ENCODE measurements at regions not wholly inside any gene's neighbourhood (a gene's known extent, or its start where the extent isn't known, plus 50 kb on each side); places are given as distances from the start of the nearest gene placed in this dataset.
"Not testable (repeated sequence)": the region's sequence is repeated elsewhere in the genome, so short reads cannot be mapped to it uniquely, and the experiment has no call there.

- in situ Hi-C loops (cut with MboI; ENCODE audit: low pct_unique_long_range_greater_than_20kb, low sequenced_read_pairs); DNase-seq: not testable (repeated sequence)
Observed at GRCh38 chr2:82175210-82175609, 1870.7 kb upstream of the LRRTM1 start.

DNA sequence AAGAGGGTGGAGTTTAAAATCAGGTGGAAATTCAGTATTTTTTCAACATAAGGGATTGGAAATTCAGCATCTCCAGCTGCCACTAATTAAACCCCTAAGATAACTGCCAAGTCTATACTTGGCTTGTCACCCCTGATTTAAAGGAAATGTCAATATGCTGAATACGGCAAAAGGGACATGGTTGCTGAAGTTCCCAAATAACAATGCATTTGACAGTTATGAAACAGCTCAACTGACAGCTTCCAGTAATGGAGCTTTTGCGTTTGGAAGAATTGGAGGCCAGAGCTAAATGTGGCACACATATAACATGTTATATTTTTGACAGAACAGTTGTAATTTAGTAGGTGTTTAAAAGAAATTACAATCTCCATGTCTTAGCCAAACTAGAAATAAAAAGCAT lies 1867.9 kb upstream of the LRRTM1 start:
- in situ Hi-C loops (cut with MboI; ENCODE audit: low pct_unique_long_range_greater_than_20kb, low sequenced_read_pairs): no loop called here
- no peak for DNase-seq

- no peak for DNase-seq
- in situ Hi-C loops (cut with MboI; ENCODE audit: low pct_unique_long_range_greater_than_20kb, low sequenced_read_pairs): no loop called here
Observed at GRCh38 chr2:82169379-82169778, 1864.8 kb upstream of the LRRTM1 start.

DNA sequence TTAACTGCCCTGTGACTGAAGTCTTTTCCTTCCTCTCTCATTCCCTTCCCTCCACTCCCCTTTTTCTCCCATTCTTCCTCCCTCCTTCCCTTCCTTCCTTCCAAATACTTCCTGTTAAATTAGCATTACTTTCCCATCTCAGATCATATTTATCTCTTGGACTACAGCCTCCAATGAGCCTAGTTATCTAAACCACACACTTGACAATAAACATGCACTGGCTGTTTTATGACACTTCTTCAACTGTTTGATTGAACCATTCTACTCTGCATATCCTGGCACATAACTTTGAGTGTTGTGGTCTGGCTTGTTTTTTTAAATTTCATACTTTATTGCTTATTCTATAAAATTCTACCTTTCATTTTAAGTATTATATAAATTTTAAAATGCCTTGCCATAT lies 1860.8 kb upstream of the LRRTM1 start:
- in situ Hi-C loops (cut with MboI; ENCODE audit: low pct_unique_long_range_greater_than_20kb, low sequenced_read_pairs): no loop called here
- no peak for DNase-seq

- in situ Hi-C loops (cut with MboI; ENCODE audit: low pct_unique_long_range_greater_than_20kb, low sequenced_read_pairs): no loop called here
- no peak for DNase-seq
Observed at GRCh38 chr2:82158150-82158549, 1853.6 kb upstream of the LRRTM1 start.

GRCh38 chr2:82155469-82155868 lies 1850.9 kb upstream of the LRRTM1 start:
- DNase-seq: no peak
- in situ Hi-C loops (cut with MboI; ENCODE audit: low pct_unique_long_range_greater_than_20kb, low sequenced_read_pairs): no loop called here

GRCh38 chr2:82143343-82143742 lies 1838.8 kb upstream of the LRRTM1 start:
- in situ Hi-C loops (cut with MboI; ENCODE audit: low pct_unique_long_range_greater_than_20kb, low sequenced_read_pairs): no loop called here
- DNase-seq: no peak

DNA sequence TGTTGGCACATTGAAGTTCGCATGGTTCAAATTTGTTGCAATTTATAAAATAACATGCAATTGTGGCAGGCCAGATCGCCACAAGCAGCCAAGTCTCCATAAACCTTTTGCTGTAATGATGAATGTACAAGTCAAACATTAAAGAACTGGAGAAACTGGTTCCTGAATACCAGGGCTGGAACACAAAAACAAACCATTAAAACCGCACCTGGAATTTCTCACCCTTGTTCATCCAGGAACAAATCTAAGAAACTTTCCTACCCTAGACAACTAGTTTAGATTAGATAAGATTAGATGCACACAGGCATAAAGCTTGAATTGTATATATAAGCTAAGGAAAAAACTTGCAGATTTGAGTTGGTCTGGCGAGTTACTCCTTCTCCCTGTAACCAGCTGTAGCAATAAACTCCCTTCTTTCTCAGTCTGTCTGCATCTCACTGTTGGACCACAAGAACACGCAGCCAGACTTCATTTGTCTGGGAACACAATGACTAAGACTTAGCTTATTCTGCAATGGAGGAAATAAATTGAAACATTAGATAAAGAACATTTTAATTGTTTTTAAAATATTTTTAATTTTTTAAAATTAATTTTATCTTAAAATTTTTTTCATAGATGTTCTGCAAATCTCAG lies 1835.5 kb upstream of the LRRTM1 start:
- in situ Hi-C loops (cut with MboI; ENCODE audit: low pct_unique_long_range_greater_than_20kb, low sequenced_read_pairs): no loop called here

GRCh38 chr2:82137441-82137840 lies 1832.9 kb upstream of the LRRTM1 start:
- in situ Hi-C loops (cut with MboI; ENCODE audit: low pct_unique_long_range_greater_than_20kb, low sequenced_read_pairs): no loop called here

More for the DNA sequence above, 1835.5 kb upstream of the LRRTM1 start:
- no peak for DNase-seq

DNA sequence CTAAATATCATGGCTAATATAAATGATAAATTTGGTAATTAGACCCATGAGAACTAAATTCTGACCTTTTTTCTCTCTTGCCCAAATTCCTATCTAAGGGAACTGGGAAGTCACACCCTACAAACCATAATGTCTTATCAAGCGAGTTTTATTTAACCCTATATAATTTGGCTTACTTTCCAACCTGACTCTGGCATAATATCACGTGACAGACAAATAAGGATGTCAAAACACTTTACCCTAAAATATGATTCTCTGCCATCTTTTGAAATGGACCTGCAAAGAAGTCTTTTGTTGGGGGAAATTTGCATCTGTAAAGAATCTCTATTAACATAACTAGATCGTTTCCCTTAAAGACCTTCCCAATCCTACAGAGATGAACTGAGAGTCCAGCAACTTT lies 1823.5 kb upstream of the LRRTM1 start:
- DNase-seq: no peak
- in situ Hi-C loops (cut with MboI; ENCODE audit: low pct_unique_long_range_greater_than_20kb, low sequenced_read_pairs): no loop called here

More at GRCh38 chr2:82137441-82137840, 1832.9 kb upstream of the LRRTM1 start:
- no peak for DNase-seq

DNA sequence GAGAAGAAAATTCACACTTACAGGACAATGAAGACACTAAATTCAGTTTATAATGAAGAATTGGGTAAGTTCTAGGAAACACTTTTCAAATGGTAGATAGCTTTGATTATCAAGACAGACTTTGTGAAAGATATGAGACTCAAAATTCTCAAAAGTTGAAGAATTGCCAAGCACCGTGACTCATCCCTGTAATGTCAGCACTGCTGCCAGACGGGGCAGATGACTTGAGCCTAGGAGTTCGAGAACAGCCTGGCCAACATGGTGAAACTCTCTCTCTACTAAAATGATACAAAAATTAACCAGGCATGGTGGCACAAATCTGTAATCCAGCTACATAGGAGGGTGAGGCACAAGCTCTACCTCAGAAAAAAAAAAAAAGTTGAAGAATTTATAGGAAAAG lies 1820.1 kb upstream of the LRRTM1 start:
- DNase-seq: no peak

DNA sequence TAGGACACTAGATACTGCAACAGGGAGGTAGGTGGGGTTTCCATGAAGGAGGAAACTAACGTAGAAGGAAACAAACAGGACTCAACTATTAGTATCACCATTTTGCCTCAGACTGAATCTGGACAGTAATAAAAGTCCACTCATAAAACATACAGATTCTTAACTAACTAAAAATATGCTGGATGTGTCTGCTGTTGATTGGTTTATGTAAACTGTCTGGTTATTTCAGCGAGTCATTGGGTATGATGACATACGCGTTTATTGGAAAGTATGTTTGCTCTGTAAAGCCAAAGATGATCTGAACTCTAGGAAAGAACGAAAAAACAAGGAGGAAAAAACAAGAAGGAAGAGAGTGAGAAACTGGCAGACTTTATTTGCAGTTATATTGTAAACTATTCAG lies 1816.1 kb upstream of the LRRTM1 start:
- in situ Hi-C loops (cut with MboI; ENCODE audit: low pct_unique_long_range_greater_than_20kb, low sequenced_read_pairs): no loop called here
- no peak for DNase-seq

More for the DNA sequence above, 1820.1 kb upstream of the LRRTM1 start:
- in situ Hi-C loops (cut with MboI; ENCODE audit: low pct_unique_long_range_greater_than_20kb, low sequenced_read_pairs): no loop called here

GRCh38 chr2:82120115-82120514 lies 1815.6 kb upstream of the LRRTM1 start:
- in situ Hi-C loops (cut with MboI; ENCODE audit: low pct_unique_long_range_greater_than_20kb, low sequenced_read_pairs): no loop called here
- DNase-seq: no peak

GRCh38 chr2:82109418-82109817 lies 1804.9 kb upstream of the LRRTM1 start:
- in situ Hi-C loops (cut with MboI; ENCODE audit: low pct_unique_long_range_greater_than_20kb, low sequenced_read_pairs): no loop called here
- no peak for DNase-seq

DNA sequence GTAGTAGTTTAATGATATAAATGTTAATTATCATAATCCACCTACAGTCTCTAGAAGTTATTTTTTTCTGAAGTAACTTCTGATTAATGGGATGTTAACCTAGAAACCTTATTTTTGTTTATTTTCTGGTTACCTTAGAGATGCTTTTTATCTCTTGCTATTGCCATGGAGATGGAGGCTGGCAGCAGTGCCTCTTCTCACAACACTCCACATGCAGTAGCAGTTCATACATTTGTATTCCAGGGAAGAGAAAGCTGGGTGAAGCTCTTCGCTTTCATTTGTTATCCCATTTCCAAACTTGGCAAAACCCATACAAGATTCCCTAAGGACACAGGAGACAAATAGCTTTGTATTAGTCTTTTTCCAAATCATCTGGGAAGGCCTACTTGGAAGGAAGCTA lies 1794.1 kb upstream of the LRRTM1 start:
- DNase-seq: no peak
- in situ Hi-C loops (cut with MboI; ENCODE audit: low pct_unique_long_range_greater_than_20kb, low sequenced_read_pairs): no loop called here

GRCh38 chr2:82089518-82089917 lies 1785.0 kb upstream of the LRRTM1 start:
- in situ Hi-C loops (cut with MboI; ENCODE audit: low pct_unique_long_range_greater_than_20kb, low sequenced_read_pairs): no loop called here
- DNase-seq: no peak

GRCh38 chr2:82084679-82085392 lies 1780.3 kb upstream of the LRRTM1 start:
- in situ Hi-C loops (cut with MboI; ENCODE audit: low pct_unique_long_range_greater_than_20kb, low sequenced_read_pairs): no loop called here
- DNase-seq: no peak

GRCh38 chr2:82075875-82076274 lies 1771.3 kb upstream of the LRRTM1 start:
- in situ Hi-C loops (cut with MboI; ENCODE audit: low pct_unique_long_range_greater_than_20kb, low sequenced_read_pairs): no loop called here
- DNase-seq: no peak

DNA sequence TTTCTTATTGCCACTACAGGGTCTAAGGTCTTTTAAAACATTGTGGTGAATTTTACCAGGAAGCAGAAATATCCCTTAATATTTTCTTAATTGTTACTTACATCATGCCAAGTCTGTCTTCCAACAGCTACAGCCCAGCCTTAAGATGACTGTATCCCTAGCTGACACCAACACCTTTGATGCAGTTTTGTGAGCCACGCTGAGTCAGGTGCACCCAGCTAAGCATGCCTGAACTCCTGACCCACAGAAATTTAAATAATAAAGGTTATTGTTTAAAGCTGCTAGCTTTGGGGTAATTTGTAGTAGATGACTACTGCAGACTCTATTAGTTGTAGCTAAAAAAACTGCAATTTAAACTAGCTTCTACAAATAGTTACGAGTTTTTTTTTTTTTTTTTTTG lies 1757.9 kb upstream of the LRRTM1 start:
- in situ Hi-C loops (cut with MboI; ENCODE audit: low pct_unique_long_range_greater_than_20kb, low sequenced_read_pairs): no loop called here
- no peak for DNase-seq

DNA sequence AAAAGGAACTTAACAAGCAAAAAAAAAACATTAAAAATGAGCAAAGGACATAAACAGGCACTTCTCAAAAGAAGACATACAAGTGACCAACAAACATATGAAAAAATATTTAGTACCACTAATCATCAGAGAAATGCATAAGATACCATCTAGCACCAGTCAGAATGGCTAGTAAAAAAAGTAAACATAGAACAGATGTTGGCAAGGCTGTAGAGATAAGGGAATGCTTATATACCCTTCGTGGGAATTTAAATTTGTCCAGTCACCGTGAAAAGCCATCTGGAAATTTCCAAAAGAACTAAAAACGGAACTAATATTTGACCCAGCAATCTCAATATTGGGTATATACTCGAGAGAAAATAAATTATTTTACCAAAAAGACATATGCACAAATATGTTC lies 1751.3 kb upstream of the LRRTM1 start:
- DNase-seq: no peak
- in situ Hi-C loops (cut with MboI; ENCODE audit: low pct_unique_long_range_greater_than_20kb, low sequenced_read_pairs): no loop called here

DNA sequence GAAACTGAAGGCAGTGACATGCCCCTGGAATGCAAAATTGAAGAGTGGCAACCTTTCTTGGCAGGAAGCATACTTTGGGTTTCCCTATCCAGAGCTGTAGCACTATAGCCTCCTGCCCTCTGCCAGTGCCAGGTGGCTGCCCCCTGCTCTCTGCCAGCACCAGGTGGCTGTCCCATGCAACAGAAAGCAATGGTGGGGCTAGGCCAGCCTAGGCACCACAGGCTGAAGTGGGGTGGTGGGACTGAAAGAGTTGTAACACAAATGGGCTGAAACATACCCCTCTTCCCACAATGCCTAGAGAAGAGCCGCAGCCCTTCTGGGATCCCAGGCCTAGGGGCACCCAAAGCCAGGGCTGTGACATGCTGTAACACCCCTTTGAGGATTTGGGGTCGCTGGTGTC lies 1739.3 kb upstream of the LRRTM1 start:
- no peak for DNase-seq

More for the DNA sequence above, 1739.3 kb upstream of the LRRTM1 start:
- in situ Hi-C loops (cut with MboI; ENCODE audit: low pct_unique_long_range_greater_than_20kb, low sequenced_read_pairs): no loop called here
